Right renal cortex interstitium (tissue), 3 donors: ENCODE measurements at regions not wholly inside any gene's neighbourhood (a gene's known extent, or its start where the extent isn't known, plus 50 kb on each side); places are given as distances from the start of the nearest gene placed in this dataset.

Source experiments
- DNase-seq, 3 donors: peaks; one replicate each; pipeline ENCODE4 v3.0.0-alpha.2; 2013; ENCODE audit warnings: low read depth in 3 of 3, low spot score in 2 of 3

GRCh38 chr4:3705236-3705987 is 60.8 kb upstream of the ADRA2C start:
- DNase-seq: no peak

- no peak for DNase-seq
Observed at GRCh38 chr4:3704669-3705068, 61.5 kb upstream of the ADRA2C start.

GRCh38 chr4:3703677-3704521 is 62.3 kb upstream of the ADRA2C start:
- no peak for DNase-seq

- no peak for DNase-seq
Observed at GRCh38 chr4:3703343-3703676, 62.9 kb upstream of the ADRA2C start.

GRCh38 chr4:3702561-3703221 is 63.5 kb upstream of the ADRA2C start:
- DNase-seq: no peak

- no peak for DNase-seq
Observed at GRCh38 chr4:3701736-3702560, 64.2 kb upstream of the ADRA2C start.

GRCh38 chr4:3701271-3701734 is 64.9 kb upstream of the ADRA2C start:
- no peak for DNase-seq

GRCh38 chr4:3700736-3701135 is 65.4 kb upstream of the ADRA2C start:
- no peak for DNase-seq

GRCh38 chr4:3700223-3700622 is 66.0 kb upstream of the ADRA2C start:
- no peak for DNase-seq

GRCh38 chr4:3699678-3700077 is 66.5 kb upstream of the ADRA2C start:
- no peak for DNase-seq

GRCh38 chr4:3699261-3699660 is 66.9 kb upstream of the ADRA2C start:
- DNase-seq: no peak

- DNase-seq: no peak
Observed at GRCh38 chr4:3697033-3697432, 69.2 kb upstream of the ADRA2C start.

- DNase-seq: no peak
Observed at GRCh38 chr4:3690551-3691152, 75.5 kb upstream of the ADRA2C start.

- DNase-seq: no peak
Observed at GRCh38 chr4:3689576-3690550, 76.3 kb upstream of the ADRA2C start.

GRCh38 chr4:3689006-3689405 is 77.2 kb upstream of the ADRA2C start:
- DNase-seq: no peak

- DNase-seq: no peak
Observed at GRCh38 chr4:3688018-3688998, 77.9 kb upstream of the ADRA2C start.

- DNase-seq: no peak
Observed at GRCh38 chr4:3687538-3687937, 78.6 kb upstream of the ADRA2C start.

- no peak for DNase-seq
Observed at GRCh38 chr4:3686753-3687152, 79.4 kb upstream of the ADRA2C start.
